HEK293T (cell line): ENCODE measurements at regions not wholly inside any gene's neighbourhood (a gene's known extent, or its start where the extent isn't known, plus 50 kb on each side); places are given as distances from the start of the nearest gene placed in this dataset.

ENCODE experiments used
- CTCF ChIA-PET: fragments of 350-600 bp; formaldehyde crosslinking; extraction: SDS; loops from one replicate; lab custom pipeline; 2021; ENCODE audit warnings: antibody characterized with exemption, inconsistent platforms; lab: Yijun Ruan, JAX
- POLR2A ChIA-PET: fragments of 350-600 bp; formaldehyde crosslinking; extraction: SDS; loops from one replicate; lab custom pipeline; 2020; ENCODE audit warnings: antibody characterized with exemption, inconsistent platforms; lab: Yijun Ruan, JAX
- DNase-seq: peaks from one replicate; pipeline ENCODE4 v3.0.0; 2012; ENCODE audit warnings: mixed read lengths; ENCODE audit errors: extremely low spot score
- ARNT ChIP-seq: fragments of 450-650 bp; IDR thresholded peaks from 2 replicates; pipeline ENCODE4 v1.6.1; 2017; ENCODE audit warnings: mild to moderate bottlenecking
- BHLHE40 ChIP-seq: fragments of 450-650 bp; IDR thresholded peaks from 2 replicates; pipeline ENCODE4 v1.6.1; 2016; ENCODE audit warnings: mild to moderate bottlenecking, moderate library complexity, borderline replicate concordance
- CTBP1 ChIP-seq: fragments of 450-650 bp; IDR thresholded peaks from 2 replicates; pipeline ENCODE4 v1.6.1; 2016; ENCODE audit warnings: borderline replicate concordance
- ELF4 ChIP-seq: fragments of 450-650 bp; IDR thresholded peaks from 2 replicates; pipeline ENCODE4 v1.6.1; 2017; ENCODE audit warnings: antibody characterized with exemption
- FOXA1 ChIP-seq: fragments of 450-650 bp; IDR thresholded peaks from 2 replicates; pipeline ENCODE4 v1.6.1; 2016; ENCODE audit warnings: mild to moderate bottlenecking
- FOXK2 ChIP-seq: fragments of 450-650 bp; IDR thresholded peaks from 2 replicates; pipeline ENCODE4 v1.6.1; 2016; ENCODE audit warnings: mild to moderate bottlenecking
- FOXM1 ChIP-seq: fragments of 450-650 bp; IDR thresholded peaks from 2 replicates; pipeline ENCODE4 v1.6.1; 2017; ENCODE audit warnings: mild to moderate bottlenecking, borderline replicate concordance
- HDGF ChIP-seq: fragments of 450-650 bp; IDR thresholded peaks from 2 replicates; pipeline ENCODE4 v1.6.1; 2017; ENCODE audit warnings: antibody characterized with exemption, borderline replicate concordance
- L3MBTL2 ChIP-seq: fragments of 450-650 bp; conservative IDR thresholded peaks from 2 replicates; pipeline ENCODE4 v1.6.1; 2016; ENCODE audit warnings: mild to moderate bottlenecking
- LEF1 ChIP-seq: fragments of 450-650 bp; IDR thresholded peaks from 2 replicates; pipeline ENCODE4 v1.6.1; 2017; ENCODE audit warnings: mild to moderate bottlenecking, borderline replicate concordance
- NFRKB ChIP-seq: fragments of 450-650 bp; IDR thresholded peaks from 2 replicates; pipeline ENCODE4 v1.6.1; 2016; ENCODE audit warnings: mild to moderate bottlenecking, moderate library complexity
- PKNOX1 ChIP-seq: fragments of 450-650 bp; IDR thresholded peaks from 2 replicates; pipeline ENCODE4 v1.6.1; 2016
- SP1 ChIP-seq: fragments of 450-650 bp; IDR thresholded peaks from 2 replicates; pipeline ENCODE4 v1.6.1; 2017
- SUZ12 ChIP-seq: fragments of 450-650 bp; IDR thresholded peaks from 2 replicates; pipeline ENCODE4 v1.6.1; 2016; ENCODE audit warnings: mild to moderate bottlenecking
- TARDBP ChIP-seq: fragments of 450-650 bp; IDR thresholded peaks from 2 replicates; pipeline ENCODE4 v1.6.1; 2016
- ZNF384 ChIP-seq: fragments of 450-650 bp; IDR thresholded peaks from 2 replicates; pipeline ENCODE4 v1.6.1; 2016

GRCh38 chr11:127601578-127601977 lies 601.0 kb upstream of the KIRREL3 start:
- POLR2A ChIA-PET = no interaction called here
- CTCF ChIA-PET = no interaction called here
- TF ChIP-seq L3MBTL2 (no peak), HDGF (no peak), ZNF384 (no peak), CTBP1 (no peak), NFRKB (no peak), PKNOX1 (no peak), ARNT (no peak), TARDBP (no peak), FOXA1 (no peak), SP1 (no peak), BHLHE40 (no peak), SUZ12 (no peak), FOXK2 (no peak), LEF1 (no peak), ELF4 (no peak), FOXM1 (no peak)
- no peak for DNase-seq

GRCh38 chr11:127600674-127601073 lies 600.1 kb upstream of the KIRREL3 start:
- ChIA-PET CTCF (no interaction called here), POLR2A (no interaction called here)
- no peak for DNase-seq
- TF ChIP-seq HDGF (no peak), L3MBTL2 (no peak), BHLHE40 (no peak), SP1 (no peak), FOXK2 (no peak), ELF4 (no peak), LEF1 (no peak), ZNF384 (no peak), CTBP1 (no peak), TARDBP (no peak), SUZ12 (no peak), FOXA1 (no peak), ARNT (no peak), FOXM1 (no peak), PKNOX1 (no peak)

- ChIA-PET POLR2A (no interaction called here), CTCF (no interaction called here)
- TF ChIP-seq BHLHE40 (no peak), NFRKB (no peak), FOXA1 (no peak), ARNT (no peak), HDGF (no peak), PKNOX1 (no peak), FOXM1 (no peak), ZNF384 (no peak), TARDBP (no peak)
- DNase-seq = no peak
These were observed 597.9 kb upstream of the KIRREL3 start for GRCh38 chr11:127598476-127598875.

- CTCF ChIA-PET = no interaction called here
- no peak for TF ChIP-seq LEF1
- TF ChIP-seq SP1 = no peak
- TF ChIP-seq L3MBTL2 = no peak
- TF ChIP-seq PKNOX1 = no peak
- no peak for TF ChIP-seq FOXM1
- no peak for TF ChIP-seq CTBP1
- DNase-seq = no peak
- POLR2A ChIA-PET = no interaction called here
These were observed 595.9 kb upstream of the KIRREL3 start for GRCh38 chr11:127596433-127596832.

GRCh38 chr11:127592371-127592770 lies 591.8 kb upstream of the KIRREL3 start:
- no peak for DNase-seq
- POLR2A ChIA-PET = no interaction called here
- no peak for TF ChIP-seq PKNOX1
- TF ChIP-seq HDGF = no peak
- TF ChIP-seq FOXM1 = no peak
- no peak for TF ChIP-seq FOXK2
- no peak for TF ChIP-seq FOXA1
- no peak for TF ChIP-seq SP1
- TF ChIP-seq TARDBP = no peak
- no peak for TF ChIP-seq CTBP1
- TF ChIP-seq ZNF384 = no peak
- no peak for TF ChIP-seq BHLHE40
- no peak for TF ChIP-seq NFRKB
- TF ChIP-seq SUZ12 = no peak
- no peak for TF ChIP-seq LEF1
- TF ChIP-seq L3MBTL2 = no peak
- TF ChIP-seq ELF4 = no peak
- no peak for TF ChIP-seq ARNT
- CTCF ChIA-PET = no interaction called here
